Heart right ventricle (tissue), 16 donors: ENCODE measurements at regions not wholly inside any gene's neighbourhood (a gene's known extent, or its start where the extent isn't known, plus 50 kb on each side); places are given as distances from the start of the nearest gene placed in this dataset.

ENCODE experiments used
- ATAC-seq, 8 donors: fragments of 200-7000 bp; cut with Tn5 transposase; one replicate each; pipeline ENCODE4 v1.9.1; 2020; ENCODE audit warnings: mild to moderate bottlenecking in 8 of 8, moderate library complexity in 8 of 8, moderate number of reproducible peaks in 1 of 8
- DNase-seq, 2 donors: peaks; one replicate each; pipeline ENCODE4 v3.0.0-alpha.2; 2020
- H3K27ac ChIP-seq, 10 donors: fragments of 200-600 bp; sonication (generic) in 2 of 10; one replicate each; pipeline versions ENCODE4 v1.5.0 to v1.8.0; 2020 to 2022; ENCODE audit warnings: mild to moderate bottlenecking in 3 of 10
- H3K27me3 ChIP-seq, 7 donors: fragments of 200-600 bp; one replicate each; pipeline ENCODE4 v1.8.0; 2021 to 2022; ENCODE audit warnings: mild to moderate bottlenecking in 2 of 7
- H3K36me3 ChIP-seq, 9 donors: fragments of 200-600 bp; sonication (generic) in 1 of 9; one replicate each; pipeline versions ENCODE4 v1.5.0 to v1.8.0; 2020 to 2022; ENCODE audit warnings: mild to moderate bottlenecking in 2 of 9
- H3K4me1 ChIP-seq, 9 donors: fragments of 200-600 bp; sonication (generic) in 1 of 9; one replicate each; pipeline versions ENCODE4 v1.5.0 to v1.8.0; 2020 to 2022; ENCODE audit warnings: mild to moderate bottlenecking in 4 of 9
- H3K4me3 ChIP-seq, 10 donors: fragments of 200-600 bp; sonication (generic) in 2 of 10; one replicate each; pipeline versions ENCODE4 v1.5.0 to v1.8.0; 2020 to 2022; ENCODE audit warnings: mild to moderate bottlenecking in 7 of 10, moderate library complexity in 2 of 10
- H3K9me3 ChIP-seq, 11 donors: fragments of 200-600 bp in 10 of 11; sonication (generic) in 2 of 11; one replicate each; pipeline versions ENCODE4 v1.5.0 to v1.8.0; 2013 to 2022; ENCODE audit warnings: mild to moderate bottlenecking in 2 of 11, control low read depth in 1 of 11, moderate library complexity in 1 of 11
- WGBS, 2 donors: extraction: QIAGEN DNeasy Blood & Tissue Kit; methylation state at CpG; one replicate each; pipeline ENCODE4 v1.1.7; 2013; ENCODE audit warnings: inconsistent platforms in 1 of 2; 5-methylcytosine and 5-hydroxymethylcytosine counted together
- intact Hi-C, 10 donors: fragments of 100-400 bp; cut with DNase I; formaldehyde crosslinking; loops; one replicate each; pipeline versions ENCODE4 v1.11.1 to v1.14.2; 2022
- TF ChIP-seq, protein P1 (sequence below), 9 donors: fragments of 200-600 bp; sonication (generic) in 2 of 9; IDR thresholded peaks; one replicate each; pipeline versions ENCODE4 v1.5.0 to v1.8.0; 2021 to 2022; ENCODE audit warnings: antibody characterized with exemption in 9 of 9, mild to moderate bottlenecking in 5 of 9, moderate library complexity in 1 of 9
- donor health status: Arrhythmogenic right ventricular cardiomyopathy.
- donor health status: ischemic (EF 13 %, LVEDD 7.1; RV severe dilation, severe dysfunction).
- donor health status: healthy with polysubstance abuse.
- donor health status: DM: no; HTN: yes; CAD: no.
- donor health status: DM: no; HTN: no; CAD: no.
- donor health status: ischemic (EF 25% LVEDD 6.9; RV normal size, moderate dysfunction).
- donor health status: ischemic (EF 25% LVEDD 5.7; RV mildly dilated, moderate dysfunction).
- donor health status: healthy.
- donor health status: DM: yes; HTN: yes; CAD: no.
- donor health status: Ischemic cardiomyopathy.
- donor health status: ischemic (EF 35%, LVEDD 5.7; RV mildly dilated, moderate dysfunction).
- donor health status: nonischemic (EF 11% LVEDD 7.7; RV severe dilation, severe dysfunction).
- donor health status: DM: yes; HTN: yes; CAD: no.
- donor health status: PGD.
- donor health status: ischemic (EF 29% LVEDD 5.4; RV normal size, mild dysfunction).
- donor health status: nonischemic (EF 23%, LVEDD 6.1; RV moderate dilation, normal function).

DNA sequence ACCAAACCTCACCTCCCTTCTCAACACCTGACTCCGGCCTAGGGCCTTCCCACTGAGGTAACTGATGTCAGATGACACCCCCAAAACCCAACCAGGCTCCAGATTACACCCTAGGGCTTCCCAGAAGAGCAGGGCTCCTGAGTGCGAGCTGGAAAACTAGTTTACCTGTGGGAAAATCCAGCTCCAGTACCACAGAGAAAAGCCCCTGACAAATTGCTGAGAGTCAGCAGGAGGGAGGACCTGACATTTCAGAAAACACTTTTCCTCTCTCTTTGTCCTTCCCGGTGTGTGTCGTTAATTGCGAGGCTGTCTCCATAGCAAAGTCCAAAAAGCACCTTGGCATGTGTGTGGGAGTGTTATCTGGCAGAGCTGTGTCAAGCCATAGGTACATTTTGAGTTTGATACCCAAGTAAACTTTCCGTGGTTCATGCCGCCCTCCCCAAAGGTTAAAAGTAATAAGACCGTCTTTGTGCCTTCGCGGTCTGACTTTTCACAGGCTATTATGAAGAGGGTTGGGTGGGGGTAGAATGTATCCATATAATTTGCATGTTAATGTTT lies 79.8 kb upstream of the FNDC3B start:
- intact Hi-C loops, result no loop called here

GRCh38 chr3:171960159-171960558 lies 79.2 kb upstream of the FNDC3B start:
- ATAC-seq, result no peak
- no peaks in the 10 kb centered on the region for H3K27me3 ChIP-seq
- H3K4me3 ChIP-seq, result no peak overlapping the region
- TF ChIP-seq, protein P1, sequence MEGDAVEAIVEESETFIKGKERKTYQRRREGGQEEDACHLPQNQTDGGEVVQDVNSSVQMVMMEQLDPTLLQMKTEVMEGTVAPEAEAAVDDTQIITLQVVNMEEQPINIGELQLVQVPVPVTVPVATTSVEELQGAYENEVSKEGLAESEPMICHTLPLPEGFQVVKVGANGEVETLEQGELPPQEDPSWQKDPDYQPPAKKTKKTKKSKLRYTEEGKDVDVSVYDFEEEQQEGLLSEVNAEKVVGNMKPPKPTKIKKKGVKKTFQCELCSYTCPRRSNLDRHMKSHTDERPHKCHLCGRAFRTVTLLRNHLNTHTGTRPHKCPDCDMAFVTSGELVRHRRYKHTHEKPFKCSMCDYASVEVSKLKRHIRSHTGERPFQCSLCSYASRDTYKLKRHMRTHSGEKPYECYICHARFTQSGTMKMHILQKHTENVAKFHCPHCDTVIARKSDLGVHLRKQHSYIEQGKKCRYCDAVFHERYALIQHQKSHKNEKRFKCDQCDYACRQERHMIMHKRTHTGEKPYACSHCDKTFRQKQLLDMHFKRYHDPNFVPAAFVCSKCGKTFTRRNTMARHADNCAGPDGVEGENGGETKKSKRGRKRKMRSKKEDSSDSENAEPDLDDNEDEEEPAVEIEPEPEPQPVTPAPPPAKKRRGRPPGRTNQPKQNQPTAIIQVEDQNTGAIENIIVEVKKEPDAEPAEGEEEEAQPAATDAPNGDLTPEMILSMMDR (IDR thresholded peaks at IDR 0.05), result no peak
- no peaks in the 10 kb centered on the region for H3K36me3 ChIP-seq
- H3K9me3 ChIP-seq, result peaks cover 0 to 4% (median 0%) of the 10 kb centered on the region in 11 donors
- peaks cover 0 to 17% (median 0%) of the 10 kb centered on the region in 9 donors for H3K4me1 ChIP-seq
- WGBS, 2 donors, result 92 to 94% methylated on average over 4 of the region's 4 CpGs
- H3K27ac ChIP-seq, result no peak overlapping the region
- DNase-seq, result no peak
- intact Hi-C loops, result no loop called here

More for the DNA sequence above, 79.8 kb upstream of the FNDC3B start:
- ATAC-seq (no peak), DNase-seq (no peak)
- TF ChIP-seq, protein P1 (IDR thresholded peaks at IDR 0.05), result no peak
- Histone ChIP-seq H3K4me3 (no peak overlapping the region), H3K27ac (no peak overlapping the region), H3K36me3 (no peaks in the 10 kb centered on the region), H3K27me3 (no peaks in the 10 kb centered on the region), H3K9me3 (peaks cover 0 to 1% (median 0%) of the 10 kb centered on the region in 11 donors), H3K4me1 (peaks cover 0 to 21% (median 0%) of the 10 kb centered on the region in 9 donors)
- 85 to 93% methylated on average over 10 of the region's 10 CpGs for WGBS, 2 donors

DNA sequence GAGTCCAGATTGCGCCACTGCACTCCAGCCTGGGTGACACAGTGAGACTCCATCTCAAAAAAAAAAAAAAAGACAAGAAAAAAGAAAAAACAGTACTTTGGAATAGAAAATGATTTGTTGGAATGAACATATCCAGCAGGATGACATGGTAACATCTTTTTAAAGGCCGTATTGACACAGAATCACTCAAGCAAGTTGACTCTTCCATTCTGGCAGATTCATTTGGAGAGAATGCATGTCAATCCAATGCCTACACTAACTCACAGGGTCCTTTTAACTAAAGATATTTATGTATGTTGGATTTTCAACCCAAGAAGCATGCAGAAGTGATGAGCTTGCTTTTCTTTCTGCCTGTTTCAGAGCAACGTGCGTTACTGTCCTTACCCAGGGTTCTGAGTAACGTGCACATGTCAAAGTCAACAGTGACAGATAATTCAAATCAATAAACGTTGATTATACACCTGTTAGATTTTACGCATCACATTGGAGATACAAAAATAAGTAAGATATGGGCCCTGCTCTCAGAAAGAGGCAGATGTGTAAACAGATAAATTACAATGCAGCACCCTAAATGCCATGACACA lies 77.1 kb upstream of the FNDC3B start:
- Histone ChIP-seq H3K27me3 (no peaks in the 10 kb centered on the region), H3K9me3 (peaks cover 0 to 4% (median 0%) of the 10 kb centered on the region in 11 donors), H3K36me3 (no peaks in the 10 kb centered on the region), H3K4me1 (peaks cover 0 to 29% (median 6%) of the 10 kb centered on the region in 9 donors), H3K4me3 (no peak overlapping the region), H3K27ac (no peak overlapping the region)
- DNase-seq (no peak), ATAC-seq (no peak)
- TF ChIP-seq, protein P1 (IDR thresholded peaks at IDR 0.05), result no peak
- intact Hi-C loops, result no loop called here
- 92 to 93% methylated on average over 7 of the region's 7 CpGs for WGBS, 2 donors

GRCh38 chr3:171963546-171963945 lies 75.8 kb upstream of the FNDC3B start:
- 98 to 99% methylated on average over 3 of the region's 3 CpGs for WGBS, 2 donors
- H3K27ac ChIP-seq, result no peak overlapping the region
- no peak for DNase-seq

More at GRCh38 chr3:171963546-171963945, 75.8 kb upstream of the FNDC3B start:
- TF ChIP-seq, protein P1 (IDR thresholded peaks at IDR 0.05), result no peak
- no peak overlapping the region for H3K4me3 ChIP-seq
- H3K36me3 ChIP-seq, result no peaks in the 10 kb centered on the region
- H3K4me1 ChIP-seq, result peaks cover 0 to 42% (median 12%) of the 10 kb centered on the region in 9 donors
- H3K9me3 ChIP-seq, result peaks cover 0 to 4% (median 0%) of the 10 kb centered on the region in 11 donors
- intact Hi-C loops, result no loop called here
- H3K27me3 ChIP-seq, result no peaks in the 10 kb centered on the region
- no peak for ATAC-seq
